Dendritic cell treated with granulocyte-macrophage colony-stimulating factor and Interleukin-4, amounts not matched to agents 40 ng/mL and 50 ng/mL, for 4 days (primary cell): ENCODE measurements at regions not wholly inside any gene's neighbourhood (a gene's known extent, or its start where the extent isn't known, plus 50 kb on each side); places are given as distances from the start of the nearest gene placed in this dataset.

Source experiments
- H3K27ac Mint-ChIP-seq: one replicate; pipeline ENCODE4 v1.8.0; 2022; ENCODE audit warnings: mild to moderate bottlenecking, mixed read lengths
- H3K27me3 Mint-ChIP-seq: one replicate; pipeline ENCODE4 v1.8.0; 2022; ENCODE audit warnings: mild to moderate bottlenecking, mixed read lengths
- H3K36me3 Mint-ChIP-seq: one replicate; pipeline ENCODE4 v1.8.0; 2022; ENCODE audit warnings: low read depth, mixed read lengths
- H3K4me1 Mint-ChIP-seq: one replicate; pipeline ENCODE4 v1.8.0; 2022; ENCODE audit warnings: low read depth, mixed read lengths
- H3K4me3 Mint-ChIP-seq: one replicate; pipeline ENCODE4 v1.8.0; 2022; ENCODE audit warnings: mild to moderate bottlenecking, moderate library complexity, mixed read lengths
- H3K9me3 Mint-ChIP-seq: one replicate; pipeline ENCODE4 v1.8.0; 2022; ENCODE audit warnings: mixed read lengths
- intact Hi-C: fragments of 100-400 bp; cut with micrococcal nuclease; formaldehyde crosslinking; loops from one replicate; pipeline ENCODE4 v1.15.0; 2022

- Mint-ChIP-seq H3K27ac (no peak overlapping the region), H3K36me3 (no peaks in the 10 kb centered on the region), H3K4me1 (no peaks in the 10 kb centered on the region), H3K27me3 (no peaks in the 10 kb centered on the region), H3K9me3 (peaks cover 8% of the 10 kb centered on the region), H3K4me3 (no peak overlapping the region)
- intact Hi-C loops: no loop called here
Measured at GRCh38 chr13:64930636-64931035, 2299.5 kb downstream of the PCDH9 start.

- H3K4me1 Mint-ChIP-seq: no peaks in the 10 kb centered on the region
- peaks cover 12% of the 10 kb centered on the region for H3K9me3 Mint-ChIP-seq
- H3K4me3 Mint-ChIP-seq: no peak overlapping the region
- no peak overlapping the region for H3K27ac Mint-ChIP-seq
- intact Hi-C loops: no loop called here
- no peaks in the 10 kb centered on the region for H3K27me3 Mint-ChIP-seq
- H3K36me3 Mint-ChIP-seq: no peaks in the 10 kb centered on the region
Measured at GRCh38 chr13:64928696-64929499, 2301.2 kb downstream of the PCDH9 start.

- intact Hi-C loops: no loop called here
- Mint-ChIP-seq H3K36me3 (no peaks in the 10 kb centered on the region), H3K4me1 (no peaks in the 10 kb centered on the region), H3K4me3 (no peak overlapping the region), H3K9me3 (peaks cover 27% of the 10 kb centered on the region), H3K27me3 (no peaks in the 10 kb centered on the region), H3K27ac (no peak overlapping the region)
Measured at GRCh38 chr13:64925727-64926126, 2304.4 kb downstream of the PCDH9 start.

GRCh38 chr13:64925284-64925683 lies 2304.9 kb downstream of the PCDH9 start:
- H3K4me1 Mint-ChIP-seq: no peaks in the 10 kb centered on the region
- intact Hi-C loops: no loop called here
- H3K27me3 Mint-ChIP-seq: no peaks in the 10 kb centered on the region
- no peak overlapping the region for H3K27ac Mint-ChIP-seq
- H3K36me3 Mint-ChIP-seq: no peaks in the 10 kb centered on the region
- no peak overlapping the region for H3K4me3 Mint-ChIP-seq
- H3K9me3 Mint-ChIP-seq: peaks cover 30% of the 10 kb centered on the region

- peaks cover 38% of the 10 kb centered on the region for H3K9me3 Mint-ChIP-seq
- no peak overlapping the region for H3K4me3 Mint-ChIP-seq
- intact Hi-C loops: no loop called here
- H3K36me3 Mint-ChIP-seq: no peaks in the 10 kb centered on the region
- no peaks in the 10 kb centered on the region for H3K4me1 Mint-ChIP-seq
- H3K27me3 Mint-ChIP-seq: no peaks in the 10 kb centered on the region
- H3K27ac Mint-ChIP-seq: no peak overlapping the region
Measured at GRCh38 chr13:64924401-64924800, 2305.7 kb downstream of the PCDH9 start.

GRCh38 chr13:64917566-64917965 lies 2312.6 kb downstream of the PCDH9 start:
- no peaks in the 10 kb centered on the region for H3K4me1 Mint-ChIP-seq
- no peaks in the 10 kb centered on the region for H3K27me3 Mint-ChIP-seq
- H3K27ac Mint-ChIP-seq: no peak overlapping the region
- H3K9me3 Mint-ChIP-seq: peaks cover 34% of the 10 kb centered on the region
- H3K4me3 Mint-ChIP-seq: no peak overlapping the region
- intact Hi-C loops: no loop called here
- H3K36me3 Mint-ChIP-seq: no peaks in the 10 kb centered on the region

- Mint-ChIP-seq H3K27ac (no peak overlapping the region), H3K4me3 (no peak overlapping the region), H3K4me1 (no peaks in the 10 kb centered on the region), H3K36me3 (no peaks in the 10 kb centered on the region), H3K9me3 (peaks cover 28% of the 10 kb centered on the region), H3K27me3 (no peaks in the 10 kb centered on the region)
- intact Hi-C loops: no loop called here
Measured at GRCh38 chr13:64912141-64912540, 2318.0 kb downstream of the PCDH9 start.

GRCh38 chr13:64910096-64910495 lies 2320.0 kb downstream of the PCDH9 start:
- Mint-ChIP-seq H3K27ac (no peak overlapping the region), H3K36me3 (no peaks in the 10 kb centered on the region), H3K27me3 (no peaks in the 10 kb centered on the region), H3K4me3 (no peak overlapping the region), H3K4me1 (no peaks in the 10 kb centered on the region), H3K9me3 (peaks cover 29% of the 10 kb centered on the region)
- intact Hi-C loops: no loop called here

- Mint-ChIP-seq H3K9me3 (peaks cover 29% of the 10 kb centered on the region), H3K4me3 (no peak overlapping the region), H3K27me3 (no peaks in the 10 kb centered on the region), H3K4me1 (no peaks in the 10 kb centered on the region), H3K36me3 (no peaks in the 10 kb centered on the region), H3K27ac (no peak overlapping the region)
- intact Hi-C loops: no loop called here
Measured at GRCh38 chr13:64909184-64909583, 2321.0 kb downstream of the PCDH9 start.

- peaks cover 35% of the 10 kb centered on the region for H3K9me3 Mint-ChIP-seq
- H3K27me3 Mint-ChIP-seq: no peaks in the 10 kb centered on the region
- H3K36me3 Mint-ChIP-seq: no peaks in the 10 kb centered on the region
- no peak overlapping the region for H3K4me3 Mint-ChIP-seq
- no peak overlapping the region for H3K27ac Mint-ChIP-seq
- intact Hi-C loops: no loop called here
- H3K4me1 Mint-ChIP-seq: no peaks in the 10 kb centered on the region
Measured at GRCh38 chr13:64900039-64900438, 2330.1 kb downstream of the PCDH9 start.

GRCh38 chr13:64884976-64885375 lies 2345.2 kb downstream of the PCDH9 start:
- no peaks in the 10 kb centered on the region for H3K4me1 Mint-ChIP-seq
- peaks cover 18% of the 10 kb centered on the region for H3K9me3 Mint-ChIP-seq
- no peak overlapping the region for H3K27ac Mint-ChIP-seq
- intact Hi-C loops: no loop called here
- no peaks in the 10 kb centered on the region for H3K36me3 Mint-ChIP-seq
- no peak overlapping the region for H3K4me3 Mint-ChIP-seq
- no peaks in the 10 kb centered on the region for H3K27me3 Mint-ChIP-seq

GRCh38 chr13:64877176-64877575 lies 2353.0 kb downstream of the PCDH9 start:
- no peaks in the 10 kb centered on the region for H3K9me3 Mint-ChIP-seq
- H3K4me3 Mint-ChIP-seq: no peak overlapping the region
- intact Hi-C loops: no loop called here
- H3K27me3 Mint-ChIP-seq: no peaks in the 10 kb centered on the region
- H3K4me1 Mint-ChIP-seq: no peaks in the 10 kb centered on the region
- H3K27ac Mint-ChIP-seq: no peak overlapping the region
- H3K36me3 Mint-ChIP-seq: no peaks in the 10 kb centered on the region

- H3K4me3 Mint-ChIP-seq: no peak overlapping the region
- H3K27me3 Mint-ChIP-seq: no peaks in the 10 kb centered on the region
- H3K36me3 Mint-ChIP-seq: no peaks in the 10 kb centered on the region
- intact Hi-C loops: no loop called here
- no peak overlapping the region for H3K27ac Mint-ChIP-seq
- H3K4me1 Mint-ChIP-seq: no peaks in the 10 kb centered on the region
- peaks cover 19% of the 10 kb centered on the region for H3K9me3 Mint-ChIP-seq
Measured at GRCh38 chr13:64871742-64872141, 2358.4 kb downstream of the PCDH9 start.

GRCh38 chr13:64869539-64869938 lies 2360.6 kb downstream of the PCDH9 start:
- H3K4me1 Mint-ChIP-seq: no peaks in the 10 kb centered on the region
- H3K9me3 Mint-ChIP-seq: peaks cover 19% of the 10 kb centered on the region
- H3K36me3 Mint-ChIP-seq: no peaks in the 10 kb centered on the region
- intact Hi-C loops: no loop called here
- no peaks in the 10 kb centered on the region for H3K27me3 Mint-ChIP-seq
- H3K27ac Mint-ChIP-seq: no peak overlapping the region
- no peak overlapping the region for H3K4me3 Mint-ChIP-seq

GRCh38 chr13:64867856-64868255 lies 2362.3 kb downstream of the PCDH9 start:
- H3K27me3 Mint-ChIP-seq: no peaks in the 10 kb centered on the region
- peaks cover 33% of the 10 kb centered on the region for H3K9me3 Mint-ChIP-seq
- H3K4me1 Mint-ChIP-seq: no peaks in the 10 kb centered on the region
- intact Hi-C loops: no loop called here
- no peak overlapping the region for H3K27ac Mint-ChIP-seq
- no peaks in the 10 kb centered on the region for H3K36me3 Mint-ChIP-seq
- H3K4me3 Mint-ChIP-seq: no peak overlapping the region
